ENCODE measurements at regions not wholly inside any gene's neighbourhood (a gene's known extent, or its start where the extent isn't known, plus 50 kb on each side); places are given as distances from the start of the nearest gene placed in this dataset.

DNA sequence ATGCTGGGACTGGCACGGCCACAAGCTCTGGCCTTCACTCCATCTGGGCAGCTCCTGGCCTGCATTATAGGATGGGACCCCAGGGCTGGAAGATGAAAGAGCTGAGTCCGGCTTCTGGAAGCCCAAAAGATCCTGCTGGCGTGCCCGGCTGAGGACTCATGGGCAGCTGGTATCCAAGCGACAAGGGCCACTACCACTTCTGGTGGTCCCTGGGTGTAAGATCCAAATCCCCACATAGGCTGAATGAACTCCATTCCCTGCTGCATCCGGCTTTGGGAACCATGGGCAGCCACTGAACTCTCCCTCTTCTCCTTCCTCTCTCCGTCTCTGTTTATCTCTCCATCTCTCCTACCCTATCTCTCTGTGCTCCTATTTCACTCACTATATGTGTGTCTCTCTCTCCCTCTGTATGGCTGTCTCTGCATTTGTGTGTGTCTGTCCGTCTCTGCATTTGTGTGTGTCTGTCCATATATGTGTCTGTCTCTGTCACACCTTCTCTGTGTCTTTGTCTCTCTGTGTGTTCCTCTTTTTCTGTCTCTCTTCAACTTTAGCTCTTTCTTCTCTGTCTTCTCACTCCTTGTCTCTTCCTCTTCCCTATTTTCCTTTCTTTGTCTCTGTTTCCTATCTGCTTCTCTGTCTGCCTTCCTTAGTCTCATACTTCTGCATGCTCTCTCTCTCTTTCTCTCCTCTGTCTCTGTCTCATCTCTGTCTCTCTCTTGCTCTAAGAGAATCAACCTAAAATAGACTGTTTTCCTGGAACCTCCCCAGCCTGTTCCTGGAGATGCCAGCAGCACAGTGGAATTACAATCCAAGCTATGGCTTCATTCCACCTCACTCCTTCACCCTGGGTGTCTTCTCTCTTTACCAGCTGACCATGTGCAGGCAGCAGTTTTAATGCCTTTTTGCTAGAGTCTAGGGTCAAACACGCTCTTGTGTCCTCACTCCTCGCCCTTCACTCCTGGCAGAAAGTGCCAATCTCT is 60.4 kb upstream of the IRX6 start:
- H3K27me3 ChIP-seq (ENCODE audit: control insufficient read depth, insufficient read depth, low read length): peaks cover 8% of the 10 kb centered on the region; the same call in 1 of the 2 replicates
- no peaks in the 10 kb centered on the region for H3K4me1 ChIP-seq (ENCODE audit: control insufficient read depth, insufficient read depth, low read length)
- H3K36me3 ChIP-seq (ENCODE audit: control insufficient read depth, insufficient read depth, low read length): no peaks in the 10 kb centered on the region
- H3K9me3 ChIP-seq (ENCODE audit: control insufficient read depth, insufficient read depth, low read depth, low read length): no peaks in the 10 kb centered on the region
- H3K27ac ChIP-seq (ENCODE audit: low read depth, low read length): no peak overlapping the region
- H3K9ac ChIP-seq (ENCODE audit: low read length): no peak overlapping the region
- H3K4me3 ChIP-seq (ENCODE audit: low read depth, low read length): no peak overlapping the region

DNA sequence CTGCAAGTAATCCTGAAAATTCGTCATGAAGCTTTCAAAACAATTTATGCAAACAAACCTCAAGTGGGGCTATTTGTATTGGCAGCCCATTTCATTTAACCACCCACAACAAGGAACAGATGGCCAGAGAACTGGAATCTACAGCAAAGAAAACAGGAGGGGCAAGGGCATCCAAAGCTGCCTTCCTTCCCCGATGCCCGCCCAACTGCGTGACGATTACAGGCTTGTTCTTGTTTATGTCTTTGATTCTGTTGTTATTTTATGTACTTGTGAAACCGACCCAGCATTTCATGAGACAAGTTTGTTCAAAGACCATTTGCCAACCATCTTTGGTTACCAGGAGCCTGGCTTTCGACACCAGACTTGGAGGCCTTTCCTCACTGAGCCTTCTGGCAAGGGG is 59.1 kb upstream of the IRX6 start:
- H3K36me3 ChIP-seq (ENCODE audit: control insufficient read depth, insufficient read depth, low read length): no peaks in the 10 kb centered on the region
- H3K27ac ChIP-seq (ENCODE audit: low read depth, low read length): no peak overlapping the region
- H3K9me3 ChIP-seq (ENCODE audit: control insufficient read depth, insufficient read depth, low read depth, low read length): no peaks in the 10 kb centered on the region
- H3K4me1 ChIP-seq (ENCODE audit: control insufficient read depth, insufficient read depth, low read length): no peaks in the 10 kb centered on the region
- H3K9ac ChIP-seq (ENCODE audit: low read length): no peak overlapping the region
- no peak overlapping the region for H3K4me3 ChIP-seq (ENCODE audit: low read depth, low read length)
- H3K27me3 ChIP-seq (ENCODE audit: control insufficient read depth, insufficient read depth, low read length): peaks cover 8% of the 10 kb centered on the region; the same call in 1 of the 2 replicates

DNA sequence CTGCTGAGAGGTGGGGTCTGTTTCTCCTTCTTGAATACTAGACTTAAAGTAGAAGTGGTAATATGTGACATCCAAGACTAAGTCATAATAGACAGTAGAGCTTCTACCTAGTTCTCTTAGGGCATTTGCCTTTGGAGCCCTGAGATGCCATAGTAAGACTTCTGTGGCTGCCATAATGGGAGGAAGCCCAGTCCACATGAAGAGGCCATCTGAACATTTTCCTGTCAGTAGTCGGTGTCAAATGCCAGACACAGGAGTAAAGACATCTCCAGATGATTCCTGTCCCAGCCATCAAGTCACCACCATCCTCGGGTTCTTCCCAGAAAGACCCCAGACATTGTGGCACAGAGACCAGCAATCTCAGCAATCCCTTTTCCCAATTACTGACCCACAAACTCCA is 58.1 kb upstream of the IRX6 start:
- no peaks in the 10 kb centered on the region for H3K9me3 ChIP-seq (ENCODE audit: control insufficient read depth, insufficient read depth, low read depth, low read length)
- no peak overlapping the region for H3K27ac ChIP-seq (ENCODE audit: low read depth, low read length)
- H3K4me3 ChIP-seq (ENCODE audit: low read depth, low read length): no peak overlapping the region
- H3K36me3 ChIP-seq (ENCODE audit: control insufficient read depth, insufficient read depth, low read length): no peaks in the 10 kb centered on the region
- no peaks in the 10 kb centered on the region for H3K4me1 ChIP-seq (ENCODE audit: control insufficient read depth, insufficient read depth, low read length)
- H3K27me3 ChIP-seq (ENCODE audit: control insufficient read depth, insufficient read depth, low read length): peaks cover 8% of the 10 kb centered on the region; the same call in 1 of the 2 replicates
- H3K9ac ChIP-seq (ENCODE audit: low read length): no peak overlapping the region

DNA sequence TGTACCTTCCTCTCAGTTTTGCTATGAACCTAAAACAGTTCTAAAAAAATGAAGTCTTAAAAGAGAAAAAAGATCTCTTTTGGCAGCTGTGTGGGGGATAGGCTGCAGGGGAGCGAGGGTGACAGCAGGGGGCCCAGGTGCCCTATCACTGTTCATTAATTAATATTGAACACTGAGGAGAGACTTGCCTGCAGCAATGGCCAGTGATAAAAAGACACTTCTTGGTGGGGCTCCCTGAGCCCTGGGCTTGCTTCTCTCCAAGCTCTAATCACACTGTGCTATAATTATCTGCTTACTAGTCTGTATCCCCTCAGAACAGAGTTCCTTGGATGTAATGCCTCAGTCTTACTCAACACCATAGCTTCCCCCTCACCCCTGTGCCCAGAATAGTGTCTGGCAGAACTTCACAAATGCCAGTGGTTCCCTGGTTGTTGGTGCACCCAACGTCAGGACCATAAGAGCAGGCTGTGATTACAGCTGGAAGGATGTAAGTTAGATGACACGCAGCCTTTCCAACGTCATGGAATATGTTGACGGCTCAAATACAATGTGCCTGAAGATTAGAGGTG is 52.0 kb upstream of the IRX6 start:
- no peaks in the 10 kb centered on the region for H3K36me3 ChIP-seq (ENCODE audit: control insufficient read depth, insufficient read depth, low read length)
- H3K9ac ChIP-seq (ENCODE audit: low read length): no peak overlapping the region
- H3K4me3 ChIP-seq (ENCODE audit: low read depth, low read length): no peak overlapping the region
- no peak overlapping the region for H3K27ac ChIP-seq (ENCODE audit: low read depth, low read length)
- H3K4me1 ChIP-seq (ENCODE audit: control insufficient read depth, insufficient read depth, low read length): no peaks in the 10 kb centered on the region
- H3K9me3 ChIP-seq (ENCODE audit: control insufficient read depth, insufficient read depth, low read depth, low read length): no peaks in the 10 kb centered on the region
- no peaks in the 10 kb centered on the region; the same call in 1 of the 2 replicates for H3K27me3 ChIP-seq (ENCODE audit: control insufficient read depth, insufficient read depth, low read length)

DNA sequence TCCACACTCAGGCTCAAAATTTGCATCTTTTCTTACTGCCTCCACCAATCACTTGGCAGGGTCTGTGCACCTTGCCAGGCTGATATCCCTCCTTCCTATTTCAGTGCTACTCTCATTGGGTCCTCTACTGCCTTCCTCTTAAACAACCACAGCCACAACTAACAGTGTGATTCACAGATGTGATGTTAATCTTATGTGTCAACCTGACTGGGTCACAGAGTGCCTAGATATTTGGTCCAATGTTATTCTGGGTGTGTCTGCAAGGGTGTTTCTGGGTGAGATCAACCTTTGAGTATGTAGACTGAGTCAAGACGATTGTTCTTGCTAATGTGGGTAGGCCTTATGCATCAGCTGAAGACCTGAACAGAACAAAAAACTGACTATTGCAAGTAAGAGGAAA is 51.3 kb upstream of the IRX6 start:
- no peak overlapping the region for H3K27ac ChIP-seq (ENCODE audit: low read depth, low read length)
- no peaks in the 10 kb centered on the region; the same call in 1 of the 2 replicates for H3K27me3 ChIP-seq (ENCODE audit: control insufficient read depth, insufficient read depth, low read length)
- no peaks in the 10 kb centered on the region for H3K36me3 ChIP-seq (ENCODE audit: control insufficient read depth, insufficient read depth, low read length)
- no peak overlapping the region for H3K4me3 ChIP-seq (ENCODE audit: low read depth, low read length)
- no peaks in the 10 kb centered on the region for H3K9me3 ChIP-seq (ENCODE audit: control insufficient read depth, insufficient read depth, low read depth, low read length)
- H3K4me1 ChIP-seq (ENCODE audit: control insufficient read depth, insufficient read depth, low read length): no peaks in the 10 kb centered on the region
- H3K9ac ChIP-seq (ENCODE audit: low read length): no peak overlapping the region

DNA sequence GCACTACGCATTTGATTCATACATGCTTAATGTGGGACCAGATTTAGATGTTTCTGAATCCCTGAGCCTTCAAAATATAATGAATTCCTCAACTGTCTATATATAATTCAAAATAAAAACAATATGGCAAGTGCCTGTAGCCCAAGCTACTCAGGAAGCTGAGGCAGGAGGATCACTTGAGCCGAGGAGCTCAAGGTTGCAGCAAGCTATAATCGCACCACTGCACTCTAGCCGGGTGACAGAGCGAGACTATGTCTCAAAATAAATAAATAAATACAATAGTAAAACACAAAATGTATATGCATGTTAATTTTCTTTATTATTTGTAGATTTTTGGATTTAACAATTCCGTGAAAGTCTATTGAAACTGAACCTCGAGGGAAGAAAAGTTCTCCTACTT is 50.6 kb upstream of the IRX6 start:
- Histone ChIP-seq H3K27me3 (ENCODE audit: control insufficient read depth, insufficient read depth, low read length) (no peaks in the 10 kb centered on the region; the same call in 1 of the 2 replicates), H3K27ac (ENCODE audit: low read depth, low read length) (no peak overlapping the region), H3K9ac (ENCODE audit: low read length) (no peak overlapping the region), H3K36me3 (ENCODE audit: control insufficient read depth, insufficient read depth, low read length) (no peaks in the 10 kb centered on the region), H3K4me3 (ENCODE audit: low read depth, low read length) (no peak overlapping the region), H3K4me1 (ENCODE audit: control insufficient read depth, insufficient read depth, low read length) (no peaks in the 10 kb centered on the region), H3K9me3 (ENCODE audit: control insufficient read depth, insufficient read depth, low read depth, low read length) (no peaks in the 10 kb centered on the region)

DNA sequence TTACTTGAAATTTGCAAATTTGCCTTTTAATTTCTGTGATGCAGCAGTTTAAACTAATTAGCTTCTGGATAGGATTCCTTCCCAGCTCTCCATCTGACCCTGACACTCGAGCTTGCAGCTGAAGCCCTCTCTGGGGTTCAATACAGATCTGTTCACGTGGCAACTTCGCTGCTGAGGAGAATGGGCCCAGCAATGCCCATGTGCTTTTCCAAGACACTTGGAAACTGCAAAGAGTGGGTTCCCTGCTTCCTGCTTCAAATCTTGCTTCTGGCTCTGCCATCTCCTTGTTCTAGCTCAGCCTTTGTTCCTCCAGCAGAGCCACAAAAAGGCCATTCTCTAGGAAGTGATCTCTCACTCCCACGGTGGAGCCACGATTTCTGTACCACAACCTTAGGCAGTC is 50.0 kb upstream of the IRX6 start:
- H3K9ac ChIP-seq (ENCODE audit: low read length): no peak overlapping the region
- H3K4me1 ChIP-seq (ENCODE audit: control insufficient read depth, insufficient read depth, low read length): no peaks in the 10 kb centered on the region
- H3K27me3 ChIP-seq (ENCODE audit: control insufficient read depth, insufficient read depth, low read length): no peaks in the 10 kb centered on the region; the same call in 1 of the 2 replicates
- no peaks in the 10 kb centered on the region for H3K9me3 ChIP-seq (ENCODE audit: control insufficient read depth, insufficient read depth, low read depth, low read length)
- H3K4me3 ChIP-seq (ENCODE audit: low read depth, low read length): no peak overlapping the region
- no peak overlapping the region for H3K27ac ChIP-seq (ENCODE audit: low read depth, low read length)
- H3K36me3 ChIP-seq (ENCODE audit: control insufficient read depth, insufficient read depth, low read length): no peaks in the 10 kb centered on the region

Measured in HUES6 (cell line).